Hematopoietic multipotent progenitor cell (in vitro differentiated cells): ENCODE measurements at regions not wholly inside any gene's neighbourhood (a gene's known extent, or its start where the extent isn't known, plus 50 kb on each side); places are given as distances from the start of the nearest gene placed in this dataset.
"Not testable (repeated sequence)": the region's sequence is repeated elsewhere in the genome, so short reads cannot be mapped to it uniquely, and the experiment has no call there.

Experiments
- DNase-seq, 3 donors: peaks; one replicate each; pipeline ENCODE4 v3.0.0-alpha.2; 2011 to 2015; ENCODE audit warnings: low read depth in 2 of 3, low spot score in 2 of 3

- not testable (repeated sequence) for DNase-seq
Measured at GRCh38 chr4:54993473-54994026, 131.8 kb downstream of the KDR start.

- no peak for DNase-seq
Measured at GRCh38 chr4:54992266-54992665, 133.1 kb downstream of the KDR start.

- no peak for DNase-seq
Measured at GRCh38 chr4:54988655-54989054, 136.7 kb downstream of the KDR start.

- no peak for DNase-seq
Measured at GRCh38 chr4:54986095-54986846, 139.1 kb downstream of the KDR start.

GRCh38 chr4:54976682-54977081 is 148.7 kb downstream of the KDR start:
- no peak for DNase-seq

- DNase-seq: no peak
Measured at GRCh38 chr4:54976031-54976430, 149.4 kb downstream of the KDR start.

- DNase-seq: no peak
Measured at GRCh38 chr4:54973784-54974183, 151.6 kb downstream of the KDR start.

GRCh38 chr4:54971474-54971950 is 153.9 kb downstream of the KDR start:
- DNase-seq: peak in 2 of 3 donors; percentile 42 to 77

GRCh38 chr4:54967289-54967688 is 158.1 kb downstream of the KDR start:
- DNase-seq: no peak

- DNase-seq: peak in 1 of 3 donors; percentile 62
Measured at GRCh38 chr4:54961357-54961975, 163.9 kb downstream of the KDR start.

GRCh38 chr4:54959651-54960116 is 165.7 kb downstream of the KDR start:
- DNase-seq: no peak

GRCh38 chr4:54959131-54959530 is 166.3 kb downstream of the KDR start:
- no peak for DNase-seq

GRCh38 chr4:54958236-54958635 is 167.2 kb downstream of the KDR start:
- DNase-seq: no peak

- no peak for DNase-seq
Measured at GRCh38 chr4:54954656-54955388, 170.6 kb downstream of the KDR start.

- no peak for DNase-seq
Measured at GRCh38 chr4:54946741-54947140, 178.7 kb downstream of the KDR start.

- DNase-seq: peak in 2 of 3 donors; percentile 43 to 69
Measured at GRCh38 chr4:54945838-54946237, 179.6 kb downstream of the KDR start.

- DNase-seq: peak; percentile 19 to 90 (median 79)
Measured at GRCh38 chr4:54942721-54943120, 182.7 kb downstream of the KDR start.

- peak; percentile 5 to 95 (median 82) for DNase-seq
Measured at GRCh38 chr4:54941994-54942552, 183.3 kb downstream of the KDR start.

- DNase-seq: no peak
Measured at GRCh38 chr4:54940996-54941865, 184.2 kb downstream of the KDR start.

- DNase-seq: peak in 2 of 3 donors; percentile 50 to 82
Measured at GRCh38 chr4:54937501-54937900, 187.9 kb downstream of the KDR start.
